GM19328 (cell line): ENCODE measurements at regions not wholly inside any gene's neighbourhood (a gene's known extent, or its start where the extent isn't known, plus 50 kb on each side); places are given as distances from the start of the nearest gene placed in this dataset.

ENCODE experiments used
- ATAC-seq: cut with Tn5 transposase; IDR thresholded peaks from one replicate; pipeline ENCODE4 v1.9.1; 2021; ENCODE audit warnings: mild to moderate bottlenecking, moderate library complexity; ENCODE audit not compliant: unreplicated experiment

GRCh38 chr21:41037212-41037611, 130.7 kb upstream of the BACE2 start:
- ATAC-seq = no peak

GRCh38 chr21:41037936-41038335, 130.0 kb upstream of the BACE2 start:
- no peak for ATAC-seq

- no peak for ATAC-seq
Measured at GRCh38 chr21:41043014-41043413, 124.9 kb upstream of the BACE2 start.

GRCh38 chr21:41045534-41046268, 122.3 kb upstream of the BACE2 start:
- ATAC-seq = no peak

DNA sequence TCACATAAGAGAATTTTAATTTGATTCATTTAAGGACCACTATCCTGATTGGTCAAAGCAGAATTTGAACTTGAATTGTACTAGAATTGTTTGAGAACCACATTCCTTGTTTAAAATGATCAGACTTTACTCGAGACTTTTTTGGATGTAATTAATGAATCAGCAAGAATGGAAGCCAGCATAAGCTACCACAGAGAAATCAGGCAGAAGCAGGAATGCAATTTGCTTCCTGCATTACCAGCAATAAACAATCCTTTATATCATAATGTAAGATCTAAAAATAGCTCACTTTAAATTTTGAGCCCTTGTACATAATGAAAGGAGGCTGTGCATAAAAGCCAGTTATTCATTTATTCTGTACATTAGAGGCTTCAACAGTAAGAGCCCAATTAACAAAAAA, 119.8 kb upstream of the BACE2 start:
- no peak for ATAC-seq

DNA sequence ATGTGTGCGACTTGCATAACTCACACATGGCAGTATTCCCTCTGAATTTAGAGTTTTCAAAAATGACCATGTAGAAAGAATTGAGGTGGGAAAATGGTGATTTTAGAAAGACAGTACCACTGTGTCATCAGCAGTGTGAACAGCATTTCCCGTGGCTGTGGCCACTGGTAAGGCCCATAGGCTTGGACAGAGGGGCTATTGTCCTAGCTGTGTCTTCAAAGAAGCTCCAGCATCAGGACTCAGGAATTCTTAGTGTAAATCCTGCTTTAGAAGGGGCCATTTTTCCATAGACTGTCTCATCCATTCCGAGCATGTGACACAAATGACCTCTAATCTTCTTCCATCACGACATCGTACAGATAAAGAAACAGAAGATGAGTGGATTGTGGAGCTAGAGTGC, 119.3 kb upstream of the BACE2 start:
- ATAC-seq = no peak

DNA sequence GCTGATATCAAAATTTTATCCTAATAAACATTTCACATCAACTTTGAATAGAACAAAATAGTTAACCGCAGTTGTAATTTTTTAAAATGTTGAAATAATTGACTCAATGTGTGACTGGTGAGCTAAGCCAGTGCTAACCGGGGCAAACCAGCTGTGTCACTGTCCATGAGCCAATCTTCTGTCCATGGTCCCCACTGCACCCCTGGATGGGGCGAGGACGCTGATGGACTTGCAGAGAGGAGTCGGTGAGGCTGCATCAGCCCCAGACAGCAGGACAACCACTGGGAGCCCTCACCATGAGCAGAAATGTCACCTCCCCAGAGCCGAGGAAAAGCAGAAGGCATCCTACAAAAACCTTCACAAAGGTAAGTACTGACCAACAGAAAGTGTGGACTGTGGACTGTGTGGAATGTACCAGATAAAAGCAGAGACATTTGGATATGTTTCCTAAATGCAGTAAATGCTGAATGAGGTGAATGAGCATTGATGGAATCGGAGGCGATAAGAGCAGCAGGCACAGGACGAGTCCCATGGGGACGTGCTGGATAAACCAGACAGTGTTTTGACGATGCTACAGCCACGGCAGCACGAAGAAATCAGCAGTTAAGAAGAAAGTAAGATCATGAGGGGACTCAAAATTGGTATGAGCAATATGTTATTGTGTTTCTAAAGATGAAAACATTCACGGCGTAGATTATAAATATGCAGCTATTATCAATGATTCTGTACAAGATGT, 115.0 kb upstream of the BACE2 start:
- no peak for ATAC-seq

GRCh38 chr21:41054018-41054578, 113.9 kb upstream of the BACE2 start:
- no peak for ATAC-seq

- ATAC-seq = no peak
Measured at GRCh38 chr21:41055266-41055665, 112.7 kb upstream of the BACE2 start.

- no peak for ATAC-seq
Measured at GRCh38 chr21:41059871-41060270, 108.1 kb upstream of the BACE2 start.

- ATAC-seq = no peak
Measured at GRCh38 chr21:41061701-41062100, 106.3 kb upstream of the BACE2 start.

DNA sequence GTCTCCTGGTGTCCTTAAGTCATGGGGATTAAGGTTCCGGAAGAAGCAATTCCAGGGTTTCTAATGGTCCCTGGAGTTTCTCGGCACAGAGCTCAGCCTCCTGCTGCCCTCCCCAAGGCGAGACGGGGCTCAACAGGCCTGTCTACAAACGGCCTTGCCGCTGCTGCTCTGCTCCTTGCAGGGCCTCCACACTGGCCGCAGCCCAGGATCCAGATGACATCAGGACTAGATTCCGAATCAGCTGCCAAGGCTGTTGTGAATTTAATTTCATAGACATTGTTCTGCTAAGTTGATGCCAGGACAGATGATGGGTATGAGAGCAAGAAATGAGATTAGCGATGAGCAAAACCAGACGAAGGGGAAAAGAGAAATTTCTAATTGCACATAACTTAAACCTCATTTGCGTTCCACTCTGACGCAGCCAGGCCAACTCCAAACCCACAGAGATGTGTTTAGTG, 103.6 kb upstream of the BACE2 start:
- no peak for ATAC-seq

DNA sequence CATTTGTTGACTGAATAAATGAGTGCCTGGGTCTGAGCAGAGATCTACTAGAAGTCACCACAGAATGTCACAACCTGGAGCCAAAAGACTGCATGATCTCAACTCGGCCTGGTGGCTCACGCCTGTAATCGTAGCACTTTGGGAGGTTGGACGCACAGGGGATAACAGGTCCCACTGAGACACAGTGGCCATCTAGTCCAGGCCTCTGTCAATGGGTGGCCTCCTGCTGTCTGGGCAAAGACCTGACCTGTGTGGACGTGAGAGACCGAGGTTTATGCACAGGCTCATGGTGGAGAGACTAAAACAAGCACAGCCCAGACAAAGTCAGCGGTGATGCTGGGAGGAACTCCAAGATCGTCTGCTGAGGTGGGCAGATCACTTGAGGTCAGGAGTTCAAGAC, 103.0 kb upstream of the BACE2 start:
- no peak for ATAC-seq

- no peak for ATAC-seq
Measured at GRCh38 chr21:41065539-41065938, 102.4 kb upstream of the BACE2 start.

GRCh38 chr21:41066086-41066938, 101.6 kb upstream of the BACE2 start:
- no peak for ATAC-seq

DNA sequence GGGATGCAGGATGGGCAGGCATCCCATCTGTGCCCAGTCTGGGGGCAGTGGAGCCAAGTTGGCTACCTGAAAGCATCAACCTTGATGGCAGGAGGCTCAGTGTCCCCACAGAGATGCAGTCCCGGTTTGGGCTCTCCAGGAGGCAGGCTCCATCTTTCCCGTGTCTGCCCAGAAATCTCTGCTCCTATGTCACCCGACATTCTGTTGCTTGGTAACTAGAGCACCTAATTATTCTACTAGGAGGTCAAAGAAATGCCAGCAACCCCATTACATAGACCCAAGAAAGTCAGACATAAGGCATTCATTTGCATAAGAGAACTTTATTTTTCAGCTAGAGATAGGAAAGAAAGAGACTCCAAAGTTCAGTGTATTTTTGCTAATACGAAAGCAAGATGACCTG, 100.3 kb upstream of the BACE2 start:
- ATAC-seq = no peak

- ATAC-seq = no peak
Measured at GRCh38 chr21:41068496-41068895, 99.5 kb upstream of the BACE2 start.

GRCh38 chr21:41068967-41069642, 98.9 kb upstream of the BACE2 start:
- peak; percentile 71 for ATAC-seq

DNA sequence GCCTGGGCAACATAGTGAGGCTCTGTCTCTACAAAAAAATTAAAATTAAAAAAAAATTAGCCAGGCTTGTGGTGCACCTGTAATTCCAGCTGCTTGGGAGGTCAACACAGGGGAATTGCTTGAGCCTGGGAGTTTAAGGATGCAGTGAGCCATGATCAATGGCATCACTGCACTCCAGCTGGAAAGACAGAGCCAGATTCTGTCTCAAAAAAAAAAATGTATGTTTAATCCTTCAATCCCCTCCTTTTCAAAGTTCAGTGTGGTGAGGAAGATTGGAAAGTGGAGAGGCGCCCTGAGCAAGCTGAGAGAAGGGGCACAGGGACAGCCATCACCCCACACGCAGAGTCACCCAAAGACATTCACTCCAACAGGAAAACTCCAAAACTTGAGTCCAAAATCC, 97.7 kb upstream of the BACE2 start:
- ATAC-seq = no peak

DNA sequence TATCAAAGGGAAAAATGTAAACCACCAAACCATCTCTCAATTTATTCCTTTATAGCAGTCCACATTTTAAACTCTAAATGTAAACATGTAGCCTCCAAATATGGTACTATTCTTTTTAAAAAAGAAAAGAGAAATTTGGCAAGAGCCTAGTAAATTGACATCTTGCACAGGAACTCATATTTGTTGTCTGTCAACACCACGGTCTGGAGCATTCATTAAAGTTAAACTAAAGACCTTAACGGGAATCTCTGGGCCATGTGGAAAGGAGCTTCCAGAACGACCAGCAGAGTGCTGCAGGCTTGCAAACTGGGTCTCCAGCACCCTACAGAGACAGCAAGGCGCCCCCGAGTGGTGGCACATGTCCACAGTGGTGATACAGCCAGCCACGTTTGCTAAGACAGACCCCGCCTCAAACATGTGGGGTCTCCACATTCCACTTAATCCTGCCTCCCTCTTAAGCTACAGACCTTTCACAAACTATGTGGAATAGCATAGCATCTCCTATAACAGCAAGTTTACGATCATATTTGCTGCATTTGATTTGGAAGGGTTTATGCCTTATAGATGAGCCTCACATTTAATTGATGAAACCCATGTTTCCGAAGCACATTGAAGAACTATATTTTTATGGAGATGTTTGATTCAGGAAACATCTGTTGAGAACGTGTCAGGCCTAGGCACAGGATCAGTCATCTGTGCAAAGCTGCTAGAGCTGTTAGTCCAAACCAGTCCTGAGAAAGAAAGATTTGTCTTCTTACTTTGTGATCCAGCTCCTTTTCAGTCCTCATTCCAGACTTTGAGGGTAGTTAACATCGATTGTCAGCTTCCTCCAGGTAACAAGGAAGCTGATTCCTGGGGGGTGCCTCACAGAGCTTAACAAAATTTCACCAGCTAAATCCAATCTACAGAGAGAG, 96.4 kb upstream of the BACE2 start:
- ATAC-seq = no peak
